ENCODE measurements at regions not wholly inside any gene's neighbourhood (a gene's known extent, or its start where the extent isn't known, plus 50 kb on each side); places are given as distances from the start of the nearest gene placed in this dataset.
"Not testable (repeated sequence)": the region's sequence is repeated elsewhere in the genome, so short reads cannot be mapped to it uniquely, and the experiment has no call there.

DNA sequence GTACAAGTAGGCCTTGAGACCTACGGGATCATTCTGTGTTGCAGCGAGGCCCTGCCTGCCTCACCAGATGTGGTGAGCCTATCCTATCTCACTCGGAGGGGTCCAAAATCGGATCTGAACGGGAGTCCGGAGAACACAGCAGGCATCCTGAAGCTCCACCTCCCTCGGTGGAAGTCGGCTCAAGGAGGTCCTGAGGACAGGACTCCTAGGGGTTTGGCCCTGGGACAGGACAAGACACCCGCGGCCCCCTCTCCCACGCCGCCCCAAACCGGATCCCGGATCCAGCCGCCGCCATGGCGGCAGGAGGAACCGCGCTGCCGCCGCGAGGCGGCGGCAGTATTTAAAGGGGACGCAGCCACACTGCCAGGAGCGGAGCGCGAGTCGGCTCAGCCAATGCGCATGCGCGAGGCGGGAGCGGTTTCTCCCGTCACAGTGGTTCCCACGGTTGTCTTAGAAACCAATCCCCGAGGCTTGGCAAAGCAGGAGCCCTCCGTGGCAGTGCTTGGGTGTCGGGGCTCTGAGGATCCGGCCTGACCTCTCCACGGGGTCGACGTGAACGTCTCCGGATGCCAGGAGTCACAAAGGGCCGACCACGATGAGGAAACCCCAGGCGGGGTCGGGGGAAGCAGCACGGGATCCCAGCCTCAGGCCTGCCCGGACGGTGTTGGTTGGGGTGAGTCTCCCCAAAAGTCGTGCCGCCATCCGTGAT, 454.6 kb upstream of the ZNG1F start:
- DNase-seq (ENCODE audit: low read depth in 4 of 4, low spot score in 1 of 4), result peak in 2 of 4 experiments; percentile 45 to 46

DNA sequence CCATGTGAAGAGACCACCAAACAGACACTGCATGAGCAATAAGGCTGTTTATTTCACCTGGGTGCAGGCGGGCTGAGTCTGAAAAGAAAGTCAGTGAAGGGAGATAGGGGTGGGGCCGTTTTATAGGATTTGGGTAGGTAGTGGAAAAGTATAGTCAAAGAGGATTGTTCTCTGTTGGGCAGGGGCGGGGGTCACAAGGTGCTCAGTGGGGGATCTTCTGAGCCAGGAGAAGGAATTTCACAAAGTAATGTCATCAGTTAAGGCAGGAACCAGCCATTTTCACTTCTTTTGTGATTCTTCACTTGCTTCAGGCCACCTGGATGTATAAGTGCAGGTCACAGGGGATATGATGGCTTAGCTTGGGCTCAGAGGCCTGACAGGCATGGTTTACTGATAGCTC, 444.6 kb upstream of the ZNG1F start:
- DNase-seq (ENCODE audit: low read depth in 4 of 4, low spot score in 1 of 4), result not testable (repeated sequence)

DNA sequence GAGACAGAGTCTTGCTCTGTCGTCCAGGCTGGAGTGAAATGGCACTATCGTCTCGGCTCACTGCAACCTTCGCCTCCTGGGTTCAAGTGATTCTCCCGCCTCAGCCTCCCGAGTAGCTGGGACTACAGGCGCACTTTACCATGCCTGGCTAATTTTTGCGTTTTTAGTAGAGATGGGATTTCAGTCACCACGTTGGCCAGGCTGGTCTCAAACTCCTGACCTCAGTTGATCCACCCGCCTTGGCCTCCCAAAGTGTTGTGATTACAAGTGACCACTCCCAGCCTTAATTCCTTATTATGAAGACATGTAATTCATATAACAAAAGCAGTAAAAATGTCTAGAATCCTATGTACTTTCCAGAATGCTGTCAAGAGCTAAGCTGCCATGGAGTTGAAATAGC, 434.5 kb upstream of the ZNG1F start:
- DNase-seq (ENCODE audit: low read depth in 4 of 4, low spot score in 1 of 4), result not testable (repeated sequence)

DNA sequence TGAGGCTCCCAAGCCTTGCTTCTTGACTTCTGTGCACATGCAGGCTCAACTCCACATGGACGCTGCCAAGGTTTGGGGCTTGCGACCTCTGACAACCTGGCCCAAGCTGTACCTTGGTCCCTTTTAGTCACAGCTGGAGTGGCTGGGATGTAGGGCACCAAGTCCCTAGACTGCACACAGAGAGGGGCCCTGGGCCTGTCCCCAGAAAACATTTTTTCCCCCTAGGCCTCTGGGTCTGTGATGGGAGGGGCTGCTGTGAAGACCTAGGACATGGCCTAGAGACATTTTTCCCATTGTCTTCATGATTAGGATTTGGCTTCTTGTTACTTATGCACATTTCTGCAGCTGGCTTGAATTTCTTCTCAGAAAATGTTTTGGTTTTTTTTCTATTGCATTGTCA, 430.1 kb upstream of the ZNG1F start:
- not testable (repeated sequence) for DNase-seq (ENCODE audit: low read depth in 4 of 4, low spot score in 1 of 4)

DNA sequence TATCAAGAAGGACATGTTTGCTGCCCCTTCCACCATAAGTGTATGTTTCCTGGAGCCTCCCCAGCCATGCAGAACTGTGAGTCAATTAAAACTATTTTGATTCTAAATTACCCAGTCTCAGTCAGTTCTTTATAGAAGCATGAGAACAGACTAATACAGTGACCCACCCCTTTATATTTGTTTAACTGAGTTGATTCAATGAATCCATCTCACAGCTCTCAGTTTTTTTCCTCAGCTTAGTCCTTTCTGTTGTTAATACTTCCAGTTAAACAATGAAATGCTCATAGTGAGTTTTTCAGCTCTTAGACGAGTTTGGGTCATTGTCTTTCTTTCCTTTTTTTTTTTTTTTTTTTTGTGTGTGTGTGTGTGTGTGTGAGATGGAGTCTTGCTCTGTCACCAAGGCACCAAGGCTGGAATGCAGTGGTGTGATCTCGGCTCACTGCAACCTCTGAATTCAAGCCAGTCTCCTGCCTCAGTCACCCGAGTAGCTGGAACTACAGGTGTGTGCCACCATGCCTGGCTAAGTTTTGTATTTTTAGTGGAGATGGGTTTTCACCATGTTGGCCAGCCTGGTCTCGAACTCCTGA, 417.9 kb upstream of the ZNG1F start:
- DNase-seq (ENCODE audit: low read depth in 4 of 4, low spot score in 1 of 4), result not testable (repeated sequence)

DNA sequence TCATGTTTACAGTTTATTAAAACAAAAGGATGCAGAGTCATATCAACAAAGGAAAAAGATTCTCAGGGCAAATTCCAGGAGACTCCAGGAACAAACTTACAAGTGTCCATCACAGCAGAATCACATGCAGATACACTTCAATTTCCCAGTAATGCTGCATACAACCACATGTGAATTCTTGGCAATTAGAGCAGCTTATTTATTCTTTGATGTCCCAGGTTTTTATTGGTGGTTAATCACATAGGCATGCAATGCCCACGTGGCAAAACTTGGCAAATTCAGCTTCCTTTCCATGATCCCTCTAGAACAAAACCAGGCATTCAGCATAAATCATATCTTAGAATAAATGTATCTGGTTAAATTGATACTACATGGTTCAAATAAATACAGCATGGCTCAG, 376.5 kb upstream of the ZNG1F start:
- not testable (repeated sequence) for DNase-seq (ENCODE audit: low read depth in 4 of 4, low spot score in 1 of 4)
